Inflammatory macrophage treated with lipopolysaccharide for 1 hour (primary cell): ENCODE measurements at regions not wholly inside any gene's neighbourhood (a gene's known extent, or its start where the extent isn't known, plus 50 kb on each side); places are given as distances from the start of the nearest gene placed in this dataset.

Experiments used
- DNase-seq, 2 donors: peaks; one replicate each; pipeline ENCODE4 v3.0.0-alpha.2; 2020 to 2022

DNA sequence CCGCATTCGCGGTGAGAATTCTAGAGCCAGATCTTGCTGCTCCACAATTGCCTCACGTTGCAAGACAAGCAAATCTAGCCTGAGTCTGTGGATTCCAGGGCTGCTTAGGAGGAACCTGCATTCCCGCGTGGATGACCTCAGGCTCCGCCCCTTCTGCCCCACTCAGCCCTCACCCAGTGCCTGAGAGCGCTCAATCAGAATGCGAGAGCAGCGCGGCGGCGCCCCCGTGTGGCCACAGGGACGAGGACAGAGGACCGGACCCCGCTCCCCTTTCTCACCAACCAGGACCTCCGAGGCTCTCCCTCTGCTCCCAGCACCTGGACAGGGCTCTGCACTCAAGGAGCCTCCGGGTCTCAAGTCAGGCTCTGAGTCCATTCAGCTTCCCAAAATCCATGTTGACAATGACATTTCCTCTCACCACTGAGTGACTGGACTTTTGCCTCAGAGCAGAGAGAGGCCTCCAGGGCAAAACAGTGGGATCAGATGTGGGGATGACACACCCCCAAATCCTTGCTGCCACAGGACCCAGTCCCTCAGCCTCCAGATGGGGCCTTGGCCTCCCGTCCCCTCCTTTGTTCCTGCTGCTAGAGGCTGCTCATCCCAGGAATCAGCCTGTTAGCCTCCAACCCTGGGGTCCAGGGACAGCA is 52.0 kb downstream of the RPP21 start:
- DNase-seq = peak; percentile 77 to 95

DNA sequence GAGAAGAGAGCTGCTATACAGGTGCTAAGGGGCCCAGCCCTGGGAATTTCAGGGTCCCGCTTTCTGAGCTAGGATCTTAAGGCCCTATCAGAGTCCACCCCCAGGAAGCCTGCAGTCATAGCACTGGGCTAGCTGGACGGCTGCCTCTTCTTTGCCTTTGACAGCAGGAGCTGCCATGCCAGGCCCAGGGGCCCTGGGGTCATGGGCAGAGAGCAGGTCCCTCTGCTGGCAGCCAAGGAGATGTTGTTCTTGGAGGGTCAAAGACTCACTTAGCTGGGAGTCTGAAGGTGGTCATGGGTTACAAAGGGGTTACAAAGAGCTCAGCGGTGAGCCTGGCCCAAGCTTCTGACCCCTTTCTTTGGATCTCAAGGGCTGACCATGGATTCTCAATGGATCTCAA is 52.7 kb downstream of the RPP21 start:
- DNase-seq = no peak

DNA sequence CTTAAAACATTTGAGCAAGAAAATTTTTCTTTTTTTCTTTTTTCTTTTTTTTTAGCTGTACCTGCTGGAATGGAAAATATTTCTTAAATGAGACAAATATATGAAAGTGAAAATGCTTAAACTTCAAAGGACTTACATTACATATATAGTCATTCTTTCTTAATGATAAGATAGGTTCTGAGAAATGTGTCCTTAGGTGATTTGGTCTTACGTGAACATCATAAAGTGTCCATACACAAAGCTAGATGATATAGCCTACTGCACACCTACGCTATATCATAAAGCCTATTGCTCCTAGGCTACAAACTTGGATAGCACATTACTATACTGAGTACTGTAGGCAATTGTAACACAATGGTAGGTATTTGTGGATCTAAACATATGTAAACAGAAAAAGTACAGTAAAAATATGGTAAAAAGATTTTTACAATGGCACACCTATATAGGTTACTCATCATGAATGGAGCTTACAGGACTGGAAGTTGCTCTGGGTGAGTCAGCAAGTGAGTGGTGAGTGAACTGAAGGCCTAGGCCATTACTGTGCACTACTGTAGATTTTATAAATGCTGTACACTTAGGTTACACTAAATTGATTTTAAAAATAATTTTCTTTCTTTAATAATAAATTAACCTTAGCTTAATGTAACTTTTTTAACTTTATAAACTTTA is 54.6 kb downstream of the RPP21 start:
- DNase-seq = no peak

DNA sequence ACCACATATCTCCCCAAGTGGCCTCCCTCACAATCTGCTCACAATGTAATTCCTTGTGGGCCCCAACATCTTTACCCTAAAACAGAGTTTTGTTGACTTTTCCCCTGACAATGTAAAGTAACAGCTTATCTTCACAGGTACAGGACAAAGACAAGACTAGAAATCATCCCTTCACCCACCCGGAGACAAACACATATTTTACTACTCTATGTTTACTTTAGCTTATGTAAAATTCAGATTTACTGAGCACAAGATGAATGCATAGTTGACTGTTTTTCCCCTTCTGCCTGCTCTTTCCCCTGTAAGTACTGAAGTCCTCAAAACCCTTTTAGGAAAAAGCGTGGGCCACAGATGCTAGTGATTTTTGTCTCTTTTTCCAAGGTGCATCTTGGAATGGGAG is 61.0 kb downstream of the RPP21 start:
- DNase-seq = no peak

DNA sequence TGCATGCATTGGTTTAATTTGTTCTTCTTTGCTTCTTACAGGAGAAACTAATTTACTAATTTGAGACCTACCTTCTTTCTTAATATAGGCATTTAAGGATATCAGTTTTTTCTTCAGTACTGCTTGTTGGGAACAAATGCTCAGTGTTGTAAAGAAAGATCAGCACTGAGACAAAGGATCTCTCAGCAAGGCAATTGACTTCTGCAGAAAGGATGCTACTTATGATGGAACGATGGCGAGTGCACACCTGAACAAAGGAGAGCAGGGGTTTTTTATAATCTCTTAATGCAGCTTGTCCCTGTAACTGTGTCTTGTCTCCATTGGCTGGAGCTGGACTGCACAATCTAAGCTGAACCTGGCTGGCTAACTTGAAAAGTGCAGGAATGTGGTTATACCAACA is 64.2 kb downstream of the RPP21 start:
- no peak for DNase-seq

DNA sequence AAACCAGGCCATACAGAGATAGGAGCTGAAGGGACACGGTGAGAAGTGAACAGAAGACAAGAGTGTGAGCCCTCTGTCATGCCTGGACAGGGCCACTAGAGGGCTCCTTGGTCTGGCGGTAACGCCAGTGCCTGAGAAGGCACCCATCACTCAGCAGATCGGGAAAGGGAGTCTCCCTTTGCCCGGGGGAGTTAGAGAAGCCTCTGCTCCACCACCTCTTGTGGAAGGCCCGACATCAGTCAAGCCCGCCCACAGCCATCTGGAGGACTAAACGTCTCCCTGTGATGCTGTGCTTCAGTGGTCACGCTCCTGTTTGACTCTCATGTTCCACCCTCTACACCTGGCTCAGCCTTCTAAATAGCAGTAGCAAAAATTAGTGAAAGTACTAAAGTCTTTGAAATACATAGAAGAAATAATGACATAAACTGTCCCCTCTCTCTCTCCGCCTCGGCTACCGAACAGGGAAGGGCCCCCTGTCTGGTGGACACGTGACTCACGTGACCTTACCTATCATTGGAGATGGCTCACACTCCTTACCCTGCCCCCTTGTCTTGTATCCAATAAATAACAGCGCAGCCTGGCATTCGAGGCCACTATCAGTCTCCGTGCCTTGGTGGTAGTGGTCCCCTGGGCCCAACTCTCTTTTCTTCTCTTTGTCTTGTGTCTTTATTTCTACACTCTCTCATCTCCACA is 66.7 kb downstream of the RPP21 start:
- DNase-seq = peak; percentile 25 to 72

DNA sequence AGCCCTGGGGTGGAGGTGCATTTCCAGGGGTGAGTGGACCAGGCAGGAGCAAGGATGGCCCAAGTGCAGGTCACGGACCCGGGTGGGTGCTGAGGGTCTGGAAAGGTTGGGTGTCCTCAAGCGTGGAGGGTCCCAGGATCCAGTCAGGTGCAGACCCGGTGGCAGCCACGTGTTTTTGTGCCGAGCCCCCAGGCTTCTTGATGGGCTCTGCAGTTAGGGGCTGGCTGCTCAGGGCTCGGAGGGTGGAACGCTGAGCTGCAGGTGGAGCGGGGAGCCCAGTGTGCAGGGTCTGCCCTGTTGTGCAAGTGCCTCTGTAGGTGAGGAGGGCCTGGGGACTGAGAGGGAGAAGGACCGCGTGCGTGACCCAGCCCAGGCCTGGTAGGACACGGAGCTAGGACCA is 70.9 kb upstream of the HLA-E start:
- no peak for DNase-seq

DNA sequence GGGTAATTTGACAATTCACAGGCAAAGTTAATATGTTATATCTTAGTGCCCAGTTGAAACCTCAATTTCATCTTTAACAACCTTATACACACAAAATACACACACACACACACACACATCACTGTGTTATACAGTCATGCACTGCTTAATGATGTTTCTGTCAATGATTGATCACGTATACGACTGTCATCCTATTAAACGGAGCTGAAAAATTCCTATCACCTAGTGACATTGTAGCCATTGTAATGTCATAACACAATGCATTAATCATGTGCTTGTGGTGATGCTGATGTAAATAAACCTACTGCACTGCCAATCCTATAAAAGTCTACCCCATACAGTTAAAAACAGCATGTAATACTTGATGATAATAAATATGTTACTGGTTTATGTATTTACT is 64.8 kb upstream of the HLA-E start:
- DNase-seq = no peak
